HL-60 (cell line): ENCODE measurements at regions not wholly inside any gene's neighbourhood (a gene's known extent, or its start where the extent isn't known, plus 50 kb on each side); places are given as distances from the start of the nearest gene placed in this dataset.

Source experiments
- GABPA ChIP-seq: IDR thresholded peaks from 2 replicates; pipeline ENCODE4 v1.6.1; 2012; ENCODE audit warnings: low read depth
- POLR2AphosphoS5 ChIP-seq: IDR thresholded peaks from 2 replicates; pipeline ENCODE4 v1.6.1; 2012; ENCODE audit warnings: low read depth
- SPI1 ChIP-seq: IDR thresholded peaks from 2 replicates; pipeline ENCODE4 v1.6.1; 2012; ENCODE audit warnings: low read depth, mild to moderate bottlenecking, borderline replicate concordance
- TF ChIP-seq, protein P1 (sequence below): IDR thresholded peaks from one replicate; pipeline ENCODE4 v1.5.1; 2011; ENCODE audit warnings: low read length, control low read depth, inconsistent platforms; ENCODE audit not compliant: insufficient read depth
- TF ChIP-seq, protein P2 (sequence below): IDR thresholded peaks from 2 replicates; pipeline ENCODE4 v1.6.1; 2012; ENCODE audit warnings: low read depth; ENCODE audit not compliant: insufficient replicate concordance

DNA sequence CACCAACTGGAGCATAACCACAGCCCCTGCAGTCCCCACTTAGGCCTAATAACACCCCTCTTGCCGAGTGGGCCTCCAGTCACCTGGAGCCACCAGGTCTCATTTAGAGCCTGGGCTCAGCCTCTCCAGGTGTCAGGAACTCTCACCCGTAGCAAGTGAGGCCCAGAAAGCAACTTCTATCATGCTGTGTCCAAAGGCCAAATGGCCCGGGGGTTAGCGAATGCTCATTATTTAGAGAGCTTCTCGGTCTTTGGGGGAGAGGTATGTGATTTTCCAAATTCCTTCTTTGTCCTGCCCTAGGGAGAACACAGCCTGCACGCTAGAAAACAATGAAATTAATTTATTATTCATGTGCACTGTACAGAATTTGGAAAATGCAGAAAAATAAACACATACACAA is 109.9 kb upstream of the PTPRM start:
- TF ChIP-seq, protein P1, sequence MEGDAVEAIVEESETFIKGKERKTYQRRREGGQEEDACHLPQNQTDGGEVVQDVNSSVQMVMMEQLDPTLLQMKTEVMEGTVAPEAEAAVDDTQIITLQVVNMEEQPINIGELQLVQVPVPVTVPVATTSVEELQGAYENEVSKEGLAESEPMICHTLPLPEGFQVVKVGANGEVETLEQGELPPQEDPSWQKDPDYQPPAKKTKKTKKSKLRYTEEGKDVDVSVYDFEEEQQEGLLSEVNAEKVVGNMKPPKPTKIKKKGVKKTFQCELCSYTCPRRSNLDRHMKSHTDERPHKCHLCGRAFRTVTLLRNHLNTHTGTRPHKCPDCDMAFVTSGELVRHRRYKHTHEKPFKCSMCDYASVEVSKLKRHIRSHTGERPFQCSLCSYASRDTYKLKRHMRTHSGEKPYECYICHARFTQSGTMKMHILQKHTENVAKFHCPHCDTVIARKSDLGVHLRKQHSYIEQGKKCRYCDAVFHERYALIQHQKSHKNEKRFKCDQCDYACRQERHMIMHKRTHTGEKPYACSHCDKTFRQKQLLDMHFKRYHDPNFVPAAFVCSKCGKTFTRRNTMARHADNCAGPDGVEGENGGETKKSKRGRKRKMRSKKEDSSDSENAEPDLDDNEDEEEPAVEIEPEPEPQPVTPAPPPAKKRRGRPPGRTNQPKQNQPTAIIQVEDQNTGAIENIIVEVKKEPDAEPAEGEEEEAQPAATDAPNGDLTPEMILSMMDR, result no peak
- TF ChIP-seq, protein P2, sequence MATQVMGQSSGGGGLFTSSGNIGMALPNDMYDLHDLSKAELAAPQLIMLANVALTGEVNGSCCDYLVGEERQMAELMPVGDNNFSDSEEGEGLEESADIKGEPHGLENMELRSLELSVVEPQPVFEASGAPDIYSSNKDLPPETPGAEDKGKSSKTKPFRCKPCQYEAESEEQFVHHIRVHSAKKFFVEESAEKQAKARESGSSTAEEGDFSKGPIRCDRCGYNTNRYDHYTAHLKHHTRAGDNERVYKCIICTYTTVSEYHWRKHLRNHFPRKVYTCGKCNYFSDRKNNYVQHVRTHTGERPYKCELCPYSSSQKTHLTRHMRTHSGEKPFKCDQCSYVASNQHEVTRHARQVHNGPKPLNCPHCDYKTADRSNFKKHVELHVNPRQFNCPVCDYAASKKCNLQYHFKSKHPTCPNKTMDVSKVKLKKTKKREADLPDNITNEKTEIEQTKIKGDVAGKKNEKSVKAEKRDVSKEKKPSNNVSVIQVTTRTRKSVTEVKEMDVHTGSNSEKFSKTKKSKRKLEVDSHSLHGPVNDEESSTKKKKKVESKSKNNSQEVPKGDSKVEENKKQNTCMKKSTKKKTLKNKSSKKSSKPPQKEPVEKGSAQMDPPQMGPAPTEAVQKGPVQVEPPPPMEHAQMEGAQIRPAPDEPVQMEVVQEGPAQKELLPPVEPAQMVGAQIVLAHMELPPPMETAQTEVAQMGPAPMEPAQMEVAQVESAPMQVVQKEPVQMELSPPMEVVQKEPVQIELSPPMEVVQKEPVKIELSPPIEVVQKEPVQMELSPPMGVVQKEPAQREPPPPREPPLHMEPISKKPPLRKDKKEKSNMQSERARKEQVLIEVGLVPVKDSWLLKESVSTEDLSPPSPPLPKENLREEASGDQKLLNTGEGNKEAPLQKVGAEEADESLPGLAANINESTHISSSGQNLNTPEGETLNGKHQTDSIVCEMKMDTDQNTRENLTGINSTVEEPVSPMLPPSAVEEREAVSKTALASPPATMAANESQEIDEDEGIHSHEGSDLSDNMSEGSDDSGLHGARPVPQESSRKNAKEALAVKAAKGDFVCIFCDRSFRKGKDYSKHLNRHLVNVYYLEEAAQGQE, result no peak
- no peak for TF ChIP-seq POLR2AphosphoS5
- no peak for TF ChIP-seq GABPA
- TF ChIP-seq SPI1, result no peak
